NCI-H460 (cell line): ENCODE measurements at regions not wholly inside any gene's neighbourhood (a gene's known extent, or its start where the extent isn't known, plus 50 kb on each side); places are given as distances from the start of the nearest gene placed in this dataset.

Experiments used
- DNase-seq: peaks from one replicate; pipeline ENCODE4 v3.0.0-alpha.2; 2016; ENCODE audit warnings: low read depth; ENCODE audit errors: extremely low read depth

- no peak for DNase-seq
Measured at GRCh38 chr15:38671675-38672254, 107.2 kb upstream of the RASGRP1 start.

- DNase-seq, result no peak
Measured at GRCh38 chr15:38672273-38672672, 107.7 kb upstream of the RASGRP1 start.

- no peak for DNase-seq
Measured at GRCh38 chr15:38672814-38673670, 108.4 kb upstream of the RASGRP1 start.

GRCh38 chr15:38674448-38674847, 109.8 kb upstream of the RASGRP1 start:
- no peak for DNase-seq

- DNase-seq, result no peak
Measured at GRCh38 chr15:38678281-38678680, 113.7 kb upstream of the RASGRP1 start.

GRCh38 chr15:38680775-38681174, 116.2 kb upstream of the RASGRP1 start:
- DNase-seq, result no peak

- no peak for DNase-seq
Measured at GRCh38 chr15:38682363-38682762, 117.7 kb upstream of the RASGRP1 start.

GRCh38 chr15:38682861-38683260, 118.2 kb upstream of the RASGRP1 start:
- no peak for DNase-seq

GRCh38 chr15:38683382-38684242, 119.0 kb upstream of the RASGRP1 start:
- DNase-seq, result peak; percentile 38

- no peak for DNase-seq
Measured at GRCh38 chr15:38684440-38685010, 119.9 kb upstream of the RASGRP1 start.

GRCh38 chr15:38685686-38686339, 121.2 kb upstream of the RASGRP1 start:
- no peak for DNase-seq

GRCh38 chr15:38687340-38687739, 122.7 kb upstream of the RASGRP1 start:
- DNase-seq, result no peak

GRCh38 chr15:38687775-38688495, 123.3 kb upstream of the RASGRP1 start:
- no peak for DNase-seq

- DNase-seq, result no peak
Measured at GRCh38 chr15:38688761-38689160, 124.1 kb upstream of the RASGRP1 start.

GRCh38 chr15:38689522-38689921, 124.9 kb upstream of the RASGRP1 start:
- DNase-seq, result no peak

- no peak for DNase-seq
Measured at GRCh38 chr15:38690216-38690615, 125.6 kb upstream of the RASGRP1 start.

GRCh38 chr15:38690719-38691332, 126.2 kb upstream of the RASGRP1 start:
- peak; percentile 66 for DNase-seq

- no peak for DNase-seq
Measured at GRCh38 chr15:38691377-38691776, 126.8 kb upstream of the RASGRP1 start.
